Kidney (tissue), 13 donors: ENCODE measurements at regions not wholly inside any gene's neighbourhood (a gene's known extent, or its start where the extent isn't known, plus 50 kb on each side); places are given as distances from the start of the nearest gene placed in this dataset.

Source experiments
- DNase-seq, 5 donors: peaks; one replicate each; pipeline ENCODE4 v3.0.0-alpha.2; 2013 to 2020
- FAIRE-seq: peaks from 2 replicates; lab custom pipeline; 2012; peaks lifted over from hg19 to GRCh38; lab: Jason Lieb, UNC
- H3K27ac ChIP-seq, 2 donors: one replicate each; pipeline ENCODE4 v1.7.0; 2013; ENCODE audit warnings: low read depth in 2 of 2, low read length in 2 of 2, inconsistent platforms in 1 of 2
- H3K27me3 ChIP-seq: one replicate; pipeline ENCODE4 v1.7.1; 2013; ENCODE audit warnings: low read length, inconsistent platforms; ENCODE audit not compliant: control insufficient read depth, insufficient read depth
- H3K36me3 ChIP-seq, 3 donors: one replicate each; pipeline versions ENCODE4 v1.7.0 to v1.7.1; 2013; ENCODE audit warnings: low read length in 3 of 3, control low read depth in 1 of 3, inconsistent platforms in 1 of 3; ENCODE audit not compliant: insufficient read depth in 3 of 3, control insufficient read depth in 2 of 3
- H3K4me1 ChIP-seq, 3 donors: one replicate each; pipeline versions ENCODE4 v1.7.0 to v1.7.1; 2013; ENCODE audit warnings: low read length in 3 of 3, inconsistent platforms in 1 of 3, low read depth in 1 of 3; ENCODE audit not compliant: control insufficient read depth in 2 of 3, insufficient read depth in 2 of 3
- H3K4me3 ChIP-seq, 3 donors: one replicate each; pipeline versions ENCODE4 v1.7.0 to v1.8.1; 2013; ENCODE audit warnings: low read length in 3 of 3, control low read depth in 1 of 3, inconsistent platforms in 1 of 3
- H3K9ac ChIP-seq, 3 donors: one replicate each; pipeline versions ENCODE4 v1.7.0 to v1.7.1; 2013; ENCODE audit warnings: low read length in 3 of 3, control low read depth in 1 of 3, inconsistent platforms in 1 of 3
- H3K9me3 ChIP-seq, 3 donors: one replicate each; pipeline versions ENCODE4 v1.7.0 to v1.7.1; 2013; ENCODE audit warnings: low read length in 3 of 3, control low read depth in 1 of 3, inconsistent platforms in 1 of 3; ENCODE audit not compliant: control insufficient read depth in 2 of 3, insufficient read depth in 1 of 3
- CTCF ChIP-seq: IDR thresholded peaks from 3 replicates; pipeline ENCODE4 v1.5.1; 2012; ENCODE audit warnings: mild to moderate bottlenecking, moderate library complexity, borderline replicate concordance; ENCODE audit not compliant: insufficient read depth; ENCODE audit errors: extremely low read depth
- intact Hi-C: fragments of 100-400 bp; cut with DNase I; formaldehyde crosslinking; loops from one replicate; pipeline ENCODE4 v1.11.1; 2022
- donor health status: control.
- donor health status: control.
- donor health status: control.
- donor health status: control.
- donor health status: control.
- donor health status: DM: yes; HTN: yes; CAD: no.
- donor health status: Normal renal cell carcinoma (clear cell type).

- no peaks in the 10 kb centered on the region for H3K36me3 ChIP-seq
- intact Hi-C loops, result no loop called here
- DNase-seq (peak in 1 of 5 donors; percentile 8), FAIRE-seq (no peak)
- no peak overlapping the region for H3K9ac ChIP-seq
- no peak overlapping the region for H3K27ac ChIP-seq
- H3K9me3 ChIP-seq, result no peaks in the 10 kb centered on the region
- H3K4me1 ChIP-seq, result no peaks in the 10 kb centered on the region
- H3K27me3 ChIP-seq, result no peaks in the 10 kb centered on the region
- no peak for TF ChIP-seq CTCF
- no peak overlapping the region for H3K4me3 ChIP-seq
These were observed 354.4 kb upstream of the ARGLU1 start for GRCh38 chr13:106922384-106922783.

- intact Hi-C loops, result no loop called here
- DNase-seq, result peak; percentile 50 to 71 (median 63)
- peak overlapping the region in 1 of 2 donors; percentile 33 for H3K27ac ChIP-seq
- TF ChIP-seq CTCF, result no peak
- H3K36me3 ChIP-seq, result no peaks in the 10 kb centered on the region
- no peak overlapping the region for H3K9ac ChIP-seq
- H3K27me3 ChIP-seq, result no peaks in the 10 kb centered on the region
- H3K9me3 ChIP-seq, result no peaks in the 10 kb centered on the region
- H3K4me3 ChIP-seq, result no peak overlapping the region
- no peaks in the 10 kb centered on the region for H3K4me1 ChIP-seq
- no peak for FAIRE-seq
These were observed 351.7 kb upstream of the ARGLU1 start for GRCh38 chr13:106919638-106920037.

- H3K4me3 ChIP-seq, result peak overlapping the region in 1 of 3 donors; percentile 33
- intact Hi-C loops, result no loop called here
- no peaks in the 10 kb centered on the region for H3K4me1 ChIP-seq
- H3K9me3 ChIP-seq, result no peaks in the 10 kb centered on the region
- no peaks in the 10 kb centered on the region for H3K36me3 ChIP-seq
- peak overlapping the region; percentile 33 to 72 for H3K27ac ChIP-seq
- TF ChIP-seq CTCF, result no peak
- DNase-seq, result peak in 3 of 5 donors; percentile 40 to 76 (median 72)
- no peak for FAIRE-seq
- no peaks in the 10 kb centered on the region for H3K27me3 ChIP-seq
- H3K9ac ChIP-seq, result peak overlapping the region in 1 of 3 donors; percentile 41
These were observed 351.2 kb upstream of the ARGLU1 start for GRCh38 chr13:106919133-106919532.

- H3K9ac ChIP-seq, result peak overlapping the region in 1 of 3 donors; percentile 41
- intact Hi-C loops, result no loop called here
- no peak for FAIRE-seq
- peak in 2 of 5 donors; percentile 28 to 50 for DNase-seq
- H3K4me1 ChIP-seq, result no peaks in the 10 kb centered on the region
- H3K27me3 ChIP-seq, result no peaks in the 10 kb centered on the region
- H3K4me3 ChIP-seq, result peak overlapping the region in 2 of 3 donors; percentile 28 to 64
- peak overlapping the region in 1 of 2 donors; percentile 33 for H3K27ac ChIP-seq
- H3K9me3 ChIP-seq, result no peaks in the 10 kb centered on the region
- no peaks in the 10 kb centered on the region for H3K36me3 ChIP-seq
- TF ChIP-seq CTCF, result no peak
These were observed 350.6 kb upstream of the ARGLU1 start for GRCh38 chr13:106918557-106918860.
